H1 (cell line): ENCODE measurements at regions not wholly inside any gene's neighbourhood (a gene's known extent, or its start where the extent isn't known, plus 50 kb on each side); places are given as distances from the start of the nearest gene placed in this dataset.
"Not testable (repeated sequence)": the region's sequence is repeated elsewhere in the genome, so short reads cannot be mapped to it uniquely, and the experiment has no call there.

Experiments
- EGR1 ChIP-seq: IDR thresholded peaks from 2 replicates; pipeline ENCODE4 v1.6.1; 2011; ENCODE audit warnings: low read depth, low read length, borderline replicate concordance
- EZH2 ChIP-seq: fragments of 200-600 bp; sonication (generic); IDR thresholded peaks from 2 replicates; pipeline ENCODE4 v1.7.1; 2012; ENCODE audit warnings: low read depth, mild to moderate bottlenecking, moderate library complexity, low read length, inconsistent platforms; ENCODE audit not compliant: severe bottlenecking
- KDM1A ChIP-seq: fragments of 200-600, 300-600 bp; sonication (generic); IDR thresholded peaks from 2 replicates; pipeline ENCODE4 v1.7.1; 2016; ENCODE audit warnings: mild to moderate bottlenecking, low read length, borderline replicate concordance
- MAX ChIP-seq: IDR thresholded peaks from 2 replicates; pipeline ENCODE4 v1.6.1; 2012; ENCODE audit warnings: inconsistent platforms
- NRF1 ChIP-seq: IDR thresholded peaks from 2 replicates; pipeline ENCODE4 v1.6.1; 2011; ENCODE audit warnings: mild to moderate bottlenecking, low read depth, low read length, improper control_type of control experiment
- POLR2A ChIP-seq, 2 experiments: IDR thresholded peaks; 1 replicate in 1 of 2; 2 replicates in 1 of 2; pipeline ENCODE4 v1.6.1; 2011; ENCODE audit warnings: low read depth in 2 of 2, low read length in 2 of 2, mild to moderate bottlenecking in 2 of 2; ENCODE audit errors: control extremely low read depth in 1 of 2
- POLR2AphosphoS5 ChIP-seq: IDR thresholded peaks from 2 replicates; pipeline ENCODE4 v1.6.1; 2011; ENCODE audit warnings: low read depth, low read length
- TAF1 ChIP-seq: IDR thresholded peaks from 2 replicates; pipeline ENCODE4 v1.6.1; 2011; ENCODE audit warnings: mild to moderate bottlenecking, low read depth, low read length
- TBP ChIP-seq: IDR thresholded peaks from 2 replicates; pipeline ENCODE4 v1.6.1; 2011; ENCODE audit warnings: low read depth, low read length, improper control_type of control experiment
- TCF12 ChIP-seq: IDR thresholded peaks from 2 replicates; pipeline ENCODE4 v1.6.1; 2011; ENCODE audit warnings: low read depth, mild to moderate bottlenecking, low read length
- ZNF274 ChIP-seq: IDR thresholded peaks from 2 replicates; pipeline ENCODE4 v1.7.0; 2012; ENCODE audit warnings: low read length, borderline replicate concordance; ENCODE audit errors: extremely low read depth
- TF ChIP-seq, protein P1 (sequence below), 3 experiments: IDR thresholded peaks; 1 replicate in 2 of 3; 2 replicates in 1 of 3; pipeline versions ENCODE4 v1.5.1 to v1.6.1; 2011; ENCODE audit warnings: low read length in 3 of 3, mild to moderate bottlenecking in 3 of 3, inconsistent platforms in 2 of 3, low read depth in 1 of 3, moderate library complexity in 1 of 3; ENCODE audit not compliant: insufficient read depth in 1 of 3; ENCODE audit errors: control extremely low read depth in 1 of 3
- TF ChIP-seq, protein P2 (sequence below): IDR thresholded peaks from 2 replicates; pipeline ENCODE4 v1.6.1; 2012; ENCODE audit warnings: low read length, inconsistent platforms

GRCh38 chr1:186223-186622 is 265.3 kb downstream of the OR4F29 start:
- not testable (repeated sequence) for TF ChIP-seq POLR2A (IDR thresholded peaks at IDR 0.05; ENCODE audit: control extremely low read depth in 1 of 2, low read depth in 2 of 2, low read length in 2 of 2); EGR1; POLR2AphosphoS5; NRF1; ZNF274; TBP; EZH2; TCF12; TAF1; KDM1A; MAX
- TF ChIP-seq, protein P1, sequence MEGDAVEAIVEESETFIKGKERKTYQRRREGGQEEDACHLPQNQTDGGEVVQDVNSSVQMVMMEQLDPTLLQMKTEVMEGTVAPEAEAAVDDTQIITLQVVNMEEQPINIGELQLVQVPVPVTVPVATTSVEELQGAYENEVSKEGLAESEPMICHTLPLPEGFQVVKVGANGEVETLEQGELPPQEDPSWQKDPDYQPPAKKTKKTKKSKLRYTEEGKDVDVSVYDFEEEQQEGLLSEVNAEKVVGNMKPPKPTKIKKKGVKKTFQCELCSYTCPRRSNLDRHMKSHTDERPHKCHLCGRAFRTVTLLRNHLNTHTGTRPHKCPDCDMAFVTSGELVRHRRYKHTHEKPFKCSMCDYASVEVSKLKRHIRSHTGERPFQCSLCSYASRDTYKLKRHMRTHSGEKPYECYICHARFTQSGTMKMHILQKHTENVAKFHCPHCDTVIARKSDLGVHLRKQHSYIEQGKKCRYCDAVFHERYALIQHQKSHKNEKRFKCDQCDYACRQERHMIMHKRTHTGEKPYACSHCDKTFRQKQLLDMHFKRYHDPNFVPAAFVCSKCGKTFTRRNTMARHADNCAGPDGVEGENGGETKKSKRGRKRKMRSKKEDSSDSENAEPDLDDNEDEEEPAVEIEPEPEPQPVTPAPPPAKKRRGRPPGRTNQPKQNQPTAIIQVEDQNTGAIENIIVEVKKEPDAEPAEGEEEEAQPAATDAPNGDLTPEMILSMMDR (IDR thresholded peaks at IDR 0.05; ENCODE audit: control extremely low read depth in 1 of 3, insufficient read depth in 1 of 3, low read depth in 1 of 3, low read length in 3 of 3) = not testable (repeated sequence)
- TF ChIP-seq, protein P2, sequence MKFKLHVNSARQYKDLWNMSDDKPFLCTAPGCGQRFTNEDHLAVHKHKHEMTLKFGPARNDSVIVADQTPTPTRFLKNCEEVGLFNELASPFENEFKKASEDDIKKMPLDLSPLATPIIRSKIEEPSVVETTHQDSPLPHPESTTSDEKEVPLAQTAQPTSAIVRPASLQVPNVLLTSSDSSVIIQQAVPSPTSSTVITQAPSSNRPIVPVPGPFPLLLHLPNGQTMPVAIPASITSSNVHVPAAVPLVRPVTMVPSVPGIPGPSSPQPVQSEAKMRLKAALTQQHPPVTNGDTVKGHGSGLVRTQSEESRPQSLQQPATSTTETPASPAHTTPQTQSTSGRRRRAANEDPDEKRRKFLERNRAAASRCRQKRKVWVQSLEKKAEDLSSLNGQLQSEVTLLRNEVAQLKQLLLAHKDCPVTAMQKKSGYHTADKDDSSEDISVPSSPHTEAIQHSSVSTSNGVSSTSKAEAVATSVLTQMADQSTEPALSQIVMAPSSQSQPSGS = not testable (repeated sequence)
